WTC11 (cell line): ENCODE measurements at regions not wholly inside any gene's neighbourhood (a gene's known extent, or its start where the extent isn't known, plus 50 kb on each side); places are given as distances from the start of the nearest gene placed in this dataset. TPM values are rescaled to one million over a fixed set of nuclear protein-coding genes. Genes with fewer than 3 reads are reported as not detected.

Experiments used
- ATAC-seq: fragments of 200-7000 bp; cut with Tn5 transposase; 2 replicates; pipeline ENCODE4 v1.10.0; 2021; ENCODE audit warnings: mild to moderate bottlenecking, moderate library complexity
- CTCF ChIA-PET: fragments of 300-600 bp; sonication (Branson Sonifier 250); formaldehyde crosslinking; loops from one replicate; lab custom pipeline; 2021; ENCODE audit warnings: antibody characterized with exemption; lab: Charles Lee
- POLR2A ChIA-PET: fragments of 350-600 bp; sonication (Branson Sonifier 250); formaldehyde crosslinking; loops from one replicate; lab custom pipeline; 2021; ENCODE audit warnings: antibody characterized with exemption; lab: Charles Lee
- DNase-seq: peaks from one replicate; pipeline ENCODE4 v3.0.0; 2021; ENCODE audit warnings: low spot score
- H3K27ac Mint-ChIP-seq: 2 replicates; pipeline ENCODE4 v1.8.0; 2021; ENCODE audit warnings: mixed read lengths
- H3K27me3 Mint-ChIP-seq: 2 replicates; pipeline ENCODE4 v1.8.0; 2021; ENCODE audit warnings: low read depth, mild to moderate bottlenecking, moderate library complexity, mixed read lengths
- H3K36me3 Mint-ChIP-seq: 2 replicates; pipeline ENCODE4 v1.8.0; 2021; ENCODE audit warnings: mixed read lengths
- H3K4me1 Mint-ChIP-seq: 2 replicates; pipeline ENCODE4 v1.8.0; 2022; ENCODE audit warnings: mixed read lengths
- H3K4me3 Mint-ChIP-seq: 2 replicates; pipeline ENCODE4 v1.8.0; 2021; ENCODE audit warnings: mild to moderate bottlenecking, moderate library complexity, mixed read lengths
- H3K9me3 Mint-ChIP-seq: 2 replicates; pipeline ENCODE4 v1.8.0; 2021; ENCODE audit warnings: mixed read lengths
- AR ChIP-seq: fragments of 250-450 bp; sonication (Bioruptor Pico); IDR thresholded peaks from 2 replicates; pipeline ENCODE4 v1.9.0; 2021; ENCODE audit warnings: mild to moderate bottlenecking
- CREB1 ChIP-seq: sonication (generic); formaldehyde crosslinking; IDR thresholded peaks from 2 replicates; pipeline ENCODE4 v1.8.0; 2023; ENCODE audit warnings: mild to moderate bottlenecking, missing genetic modification reagents
- CTCF ChIP-seq: fragments of 200-600 bp; IDR thresholded peaks from 2 replicates; pipeline ENCODE4 v1.8.0; 2022; ENCODE audit warnings: antibody characterized with exemption
- ELF4 ChIP-seq: sonication (generic); formaldehyde crosslinking; IDR thresholded peaks from 2 replicates; pipeline ENCODE4 v1.8.1; 2022; ENCODE audit warnings: low read depth, mild to moderate bottlenecking, moderate library complexity, missing genetic modification reagents
- EMX1 ChIP-seq: fragments of 250-450 bp; sonication (Bioruptor Pico); IDR thresholded peaks from 2 replicates; pipeline ENCODE4 v1.8.0; 2021; ENCODE audit warnings: mild to moderate bottlenecking
- ETV6 ChIP-seq: sonication (generic); formaldehyde crosslinking; IDR thresholded peaks from 2 replicates; pipeline ENCODE4 v1.8.1; 2022; ENCODE audit warnings: mild to moderate bottlenecking, missing genetic modification reagents
- JAZF1 ChIP-seq: fragments of 250-450 bp; sonication (Bioruptor Pico); IDR thresholded peaks from 2 replicates; pipeline ENCODE4 v1.9.0; 2021; ENCODE audit warnings: moderate library complexity, mild to moderate bottlenecking, inconsistent platforms
- MAX ChIP-seq: sonication (generic); formaldehyde crosslinking; IDR thresholded peaks from 2 replicates; pipeline ENCODE4 v1.8.0; 2022; ENCODE audit warnings: mild to moderate bottlenecking, missing genetic modification reagents
- RELA ChIP-seq: sonication (generic); formaldehyde crosslinking; IDR thresholded peaks from 2 replicates; pipeline ENCODE4 v1.8.1; 2022; ENCODE audit warnings: missing genetic modification reagents, mild to moderate bottlenecking, borderline replicate concordance
- SMAD4 ChIP-seq: sonication (generic); formaldehyde crosslinking; IDR thresholded peaks from 2 replicates; pipeline ENCODE4 v1.8.0; 2022; ENCODE audit warnings: mild to moderate bottlenecking, missing genetic modification reagents
- TCF7 ChIP-seq: sonication (generic); formaldehyde crosslinking; IDR thresholded peaks from 2 replicates; pipeline ENCODE4 v1.8.0; 2022; ENCODE audit warnings: mild to moderate bottlenecking, low read depth, missing genetic modification reagents, moderate library complexity
- ZNF416 ChIP-seq: fragments of 250-450 bp; sonication (Bioruptor Pico); IDR thresholded peaks from 2 replicates; pipeline ENCODE4 v1.9.0; 2021; ENCODE audit warnings: mild to moderate bottlenecking, inconsistent platforms
- ZNF423 ChIP-seq: fragments of 250-450 bp; sonication (Bioruptor Pico); IDR thresholded peaks from 2 replicates; pipeline ENCODE4 v2.1.2; 2022; ENCODE audit warnings: mild to moderate bottlenecking, moderate library complexity
- ZNF425 ChIP-seq: fragments of 250-450 bp; sonication (Bioruptor Pico); conservative IDR thresholded peaks from 2 replicates; pipeline ENCODE4 v1.9.0; 2021; ENCODE audit warnings: mild to moderate bottlenecking
- ZNF512 ChIP-seq: sonication (generic); formaldehyde crosslinking; IDR thresholded peaks from 2 replicates; pipeline ENCODE4 v1.8.1; 2022; ENCODE audit warnings: missing genetic modification reagents, borderline replicate concordance
- ZNF671 ChIP-seq: fragments of 250-450 bp; sonication (Bioruptor Pico); IDR thresholded peaks from 2 replicates; pipeline ENCODE4 v1.8.0; 2021; ENCODE audit warnings: mild to moderate bottlenecking
- microRNA-seq: library from miRNA; unstranded; fragments of <30 nt; microRNA quantifications from one replicate; pipeline ENCODE4 v1.2.0, GENCODE V29; 2022; ENCODE audit warnings: borderline number of aligned reads

GRCh38 chr1:168365719-168366479 is 85.2 kb downstream of the TBX19 start:
- no peak for TF ChIP-seq ELF4
- TF ChIP-seq TCF7 (CRISPR knock-in tag) = no peak
- TF ChIP-seq AR = no peak
- no peak for TF ChIP-seq RELA (CRISPR knock-in tag)
- TF ChIP-seq JAZF1 (CRISPR knock-in tag) = no peak
- no peak for TF ChIP-seq ZNF425 (CRISPR knock-in tag)
- no peak for TF ChIP-seq ZNF512 (CRISPR knock-in tag)
- TF ChIP-seq ZNF671 (CRISPR knock-in tag) = no peak
- no peak for TF ChIP-seq MAX (CRISPR knock-in tag)
- no peak for TF ChIP-seq SMAD4 (CRISPR knock-in tag)
- no peak for TF ChIP-seq CTCF
- no peak for TF ChIP-seq ZNF423 (CRISPR knock-in tag)
- no peak for TF ChIP-seq CREB1
- TF ChIP-seq EMX1 (CRISPR knock-in tag) = no peak
- TF ChIP-seq ETV6 = no peak
- TF ChIP-seq ZNF416 (CRISPR knock-in tag) = no peak
- Mint-ChIP-seq H3K4me3 (no peak overlapping the region), H3K9me3 (no peaks in the 10 kb centered on the region), H3K4me1 (no peaks in the 10 kb centered on the region), H3K27me3 (no peaks in the 10 kb centered on the region; the same call in 1 of the 2 replicates), H3K36me3 (no peaks in the 10 kb centered on the region), H3K27ac (no peak overlapping the region)
- ChIA-PET CTCF (interaction anchor here (0.7 to 5.3 kb wide), 8 partner anchors 10 to 187 kb away, joined by 3 to 64 read pairs (median 4); partner anchors contain the start of genes SFT2D2 and TIPRL), POLR2A (no interaction called here)
- ATAC-seq (peak; percentile 66; the same call in 1 of the 2 replicates), DNase-seq (no peak)

Small RNAs in the stretch of these regions (microRNA-seq; reads per million reads assigned to microRNA genes)
- not detected for gene MIR557
